ENCODE measurements at regions not wholly inside any gene's neighbourhood (a gene's known extent, or its start where the extent isn't known, plus 50 kb on each side); places are given as distances from the start of the nearest gene placed in this dataset.

GRCh38 chr1:208851366-208851765 lies 607.2 kb upstream of the PLXNA2 start:
- H3K27me3 ChIP-seq, result no peaks in the 10 kb centered on the region
- intact Hi-C loops (cut with DNase I), result no loop called here
- H3K4me3 ChIP-seq, result no peak overlapping the region
- no peak for TF ChIP-seq CTCF (IDR thresholded peaks at IDR 0.05)
- TF ChIP-seq POLR2A (IDR thresholded peaks at IDR 0.05; ENCODE audit: low read depth), result no peak
- TF ChIP-seq POLR2AphosphoS5 (IDR thresholded peaks at IDR 0.05), result no peak
- TF ChIP-seq EP300 (IDR thresholded peaks at IDR 0.05), result no peak
- no peak for DNase-seq (ENCODE audit: extremely low spot score)
- H3K27ac ChIP-seq (replicated peaks in 1 of 4), result no peak overlapping the region
- H3K36me3 ChIP-seq, result no peaks in the 10 kb centered on the region
- WGBS, result 72% methylated on average over 2 of the region's 2 CpGs
- no peaks in the 10 kb centered on the region for H3K4me1 ChIP-seq
- H3K9me3 ChIP-seq, result no peaks in the 10 kb centered on the region

- Histone ChIP-seq H3K27me3 (no peaks in the 10 kb centered on the region), H3K36me3 (no peaks in the 10 kb centered on the region), H3K9me3 (no peaks in the 10 kb centered on the region), H3K27ac (replicated peaks in 1 of 4) (no peak overlapping the region), H3K4me3 (no peak overlapping the region), H3K4me1 (no peaks in the 10 kb centered on the region)
- DNase-seq (ENCODE audit: extremely low spot score), result no peak
- 87% methylated on average over 3 of the region's 3 CpGs for WGBS
- intact Hi-C loops (cut with DNase I), result no loop called here
- TF ChIP-seq CTCF (IDR thresholded peaks at IDR 0.05) (no peak), EP300 (IDR thresholded peaks at IDR 0.05) (no peak), POLR2AphosphoS5 (IDR thresholded peaks at IDR 0.05) (no peak)
Observed at GRCh38 chr1:208852911-208853310, 608.7 kb upstream of the PLXNA2 start.

- 81% methylated on average over 1 of the region's 1 CpG for WGBS
- TF ChIP-seq CTCF (IDR thresholded peaks at IDR 0.05) (no peak), EP300 (IDR thresholded peaks at IDR 0.05) (no peak), POLR2A (IDR thresholded peaks at IDR 0.05; ENCODE audit: low read depth) (no peak), POLR2AphosphoS5 (IDR thresholded peaks at IDR 0.05) (no peak)
- intact Hi-C loops (cut with DNase I), result no loop called here
- H3K27me3 ChIP-seq, result no peaks in the 10 kb centered on the region
- no peak overlapping the region for H3K4me3 ChIP-seq
- H3K9me3 ChIP-seq, result no peaks in the 10 kb centered on the region
- H3K36me3 ChIP-seq, result no peaks in the 10 kb centered on the region
- DNase-seq (ENCODE audit: extremely low spot score), result no peak
- H3K4me1 ChIP-seq, result no peaks in the 10 kb centered on the region
- no peak overlapping the region for H3K27ac ChIP-seq (replicated peaks in 1 of 4)
Observed at GRCh38 chr1:208855403-208855802, 611.2 kb upstream of the PLXNA2 start.

- Histone ChIP-seq H3K9me3 (peaks cover 0 to 4% (median 2%) of the 10 kb centered on the region in 4 donors), H3K27me3 (no peaks in the 10 kb centered on the region), H3K27ac (replicated peaks in 1 of 4) (no peak overlapping the region), H3K4me1 (no peaks in the 10 kb centered on the region), H3K4me3 (no peak overlapping the region), H3K36me3 (no peaks in the 10 kb centered on the region)
- no peak for DNase-seq (ENCODE audit: extremely low spot score)
- 97% methylated on average over 2 of the region's 2 CpGs for WGBS
- intact Hi-C loops (cut with DNase I), result no loop called here
- no peak for TF ChIP-seq CTCF (IDR thresholded peaks at IDR 0.05)
Observed at GRCh38 chr1:208857465-208857864, 613.3 kb upstream of the PLXNA2 start.

- TF ChIP-seq POLR2AphosphoS5 (IDR thresholded peaks at IDR 0.05) (no peak), EP300 (IDR thresholded peaks at IDR 0.05) (no peak), CTCF (IDR thresholded peaks at IDR 0.05) (no peak), POLR2A (IDR thresholded peaks at IDR 0.05; ENCODE audit: low read depth) (no peak)
- peaks cover 0 to 4% (median 2%) of the 10 kb centered on the region in 4 donors for H3K9me3 ChIP-seq
- no peaks in the 10 kb centered on the region for H3K36me3 ChIP-seq
- no peaks in the 10 kb centered on the region for H3K27me3 ChIP-seq
- DNase-seq (ENCODE audit: extremely low spot score), result no peak
- no peak overlapping the region for H3K4me3 ChIP-seq
- H3K4me1 ChIP-seq, result no peaks in the 10 kb centered on the region
- 81% methylated on average over 5 of the region's 5 CpGs for WGBS
- intact Hi-C loops (cut with DNase I), result no loop called here
- no peak overlapping the region for H3K27ac ChIP-seq (replicated peaks in 1 of 4)
Observed at GRCh38 chr1:208858738-208859137, 614.6 kb upstream of the PLXNA2 start.
